Upper lobe of right lung (tissue), 1 donor: ENCODE measurements at regions not wholly inside any gene's neighbourhood (a gene's known extent, or its start where the extent isn't known, plus 50 kb on each side); places are given as distances from the start of the nearest gene placed in this dataset.

Source experiments
- ATAC-seq: fragments of 200-7000 bp; cut with Tn5 transposase; one replicate; pipeline ENCODE4 v1.9.1; 2020; ENCODE audit warnings: mild to moderate bottlenecking, moderate library complexity
- DNase-seq: peaks from one replicate; pipeline ENCODE4 v3.0.0-alpha.2; 2020
- H3K27ac ChIP-seq: fragments of 200-600 bp; one replicate; pipeline ENCODE4 v1.8.0; 2022
- H3K27me3 ChIP-seq: fragments of 200-600 bp; one replicate; pipeline ENCODE4 v1.8.0; 2022; ENCODE audit warnings: mild to moderate bottlenecking
- H3K36me3 ChIP-seq: fragments of 200-600 bp; one replicate; pipeline ENCODE4 v1.8.0; 2022
- H3K4me1 ChIP-seq: fragments of 200-600 bp; one replicate; pipeline ENCODE4 v1.8.0; 2022
- H3K4me3 ChIP-seq: fragments of 200-600 bp; one replicate; pipeline ENCODE4 v1.8.0; 2022; ENCODE audit warnings: mild to moderate bottlenecking
- H3K9me3 ChIP-seq: fragments of 200-600 bp; one replicate; pipeline ENCODE4 v1.8.0; 2022
- CTCF ChIP-seq: fragments of 200-600 bp; IDR thresholded peaks from one replicate; pipeline ENCODE4 v1.8.0; 2022; ENCODE audit warnings: antibody characterized with exemption
- intact Hi-C: fragments of 100-400 bp; cut with DNase I; formaldehyde crosslinking; loops from one replicate; pipeline ENCODE4 v1.11.0; 2022
- donor health status: DM: no; HTN: yes; CAD: no; lungs with severe emphysema.

GRCh38 chr6:134508862-134509498 lies 191.1 kb upstream of the SGK1 start:
- no peaks in the 10 kb centered on the region for H3K36me3 ChIP-seq
- H3K4me3 ChIP-seq = no peak overlapping the region
- H3K27ac ChIP-seq = no peak overlapping the region
- no peaks in the 10 kb centered on the region for H3K9me3 ChIP-seq
- TF ChIP-seq CTCF = no peak
- DNase-seq (no peak), ATAC-seq (no peak)
- peaks cover 12% of the 10 kb centered on the region for H3K4me1 ChIP-seq
- intact Hi-C loops = no loop called here
- H3K27me3 ChIP-seq = no peaks in the 10 kb centered on the region

- no peak for ATAC-seq
- no peaks in the 10 kb centered on the region for H3K9me3 ChIP-seq
These were observed 188.2 kb upstream of the SGK1 start for GRCh38 chr6:134506162-134506561.

GRCh38 chr6:134503585-134504281 lies 185.8 kb upstream of the SGK1 start:
- intact Hi-C loops = no loop called here
- H3K36me3 ChIP-seq = no peaks in the 10 kb centered on the region
- H3K9me3 ChIP-seq = no peaks in the 10 kb centered on the region
- H3K27me3 ChIP-seq = no peaks in the 10 kb centered on the region
- H3K27ac ChIP-seq = no peak overlapping the region
- no peak overlapping the region for H3K4me3 ChIP-seq
- no peak for TF ChIP-seq CTCF
- no peak for DNase-seq
- no peak for ATAC-seq
- H3K4me1 ChIP-seq = no peaks in the 10 kb centered on the region

More at GRCh38 chr6:134506162-134506561, 188.2 kb upstream of the SGK1 start:
- H3K27me3 ChIP-seq = no peaks in the 10 kb centered on the region
- TF ChIP-seq CTCF = no peak
- intact Hi-C loops = no loop called here
- DNase-seq = no peak
- H3K27ac ChIP-seq = no peak overlapping the region
- H3K4me3 ChIP-seq = no peak overlapping the region
- H3K36me3 ChIP-seq = no peaks in the 10 kb centered on the region
- H3K4me1 ChIP-seq = no peaks in the 10 kb centered on the region

GRCh38 chr6:134502614-134503549 lies 185.0 kb upstream of the SGK1 start:
- no peak for TF ChIP-seq CTCF
- no peak for ATAC-seq
- Histone ChIP-seq H3K9me3 (no peaks in the 10 kb centered on the region), H3K27ac (no peak overlapping the region), H3K4me3 (no peak overlapping the region), H3K4me1 (no peaks in the 10 kb centered on the region), H3K36me3 (no peaks in the 10 kb centered on the region), H3K27me3 (no peaks in the 10 kb centered on the region)
- intact Hi-C loops = no loop called here
- DNase-seq = no peak

GRCh38 chr6:134495890-134496248 lies 178.0 kb upstream of the SGK1 start:
- DNase-seq (no peak), ATAC-seq (peak; percentile 50)
- no peaks in the 10 kb centered on the region for H3K9me3 ChIP-seq
- H3K4me3 ChIP-seq = no peak overlapping the region
- no peaks in the 10 kb centered on the region for H3K27me3 ChIP-seq
- H3K27ac ChIP-seq = no peak overlapping the region
- no peaks in the 10 kb centered on the region for H3K4me1 ChIP-seq
- no peak for TF ChIP-seq CTCF
- H3K36me3 ChIP-seq = no peaks in the 10 kb centered on the region
- intact Hi-C loops = no loop called here
